Pancreas (tissue), 10 donors: ENCODE measurements at regions not wholly inside any gene's neighbourhood (a gene's known extent, or its start where the extent isn't known, plus 50 kb on each side); places are given as distances from the start of the nearest gene placed in this dataset.
"Not testable (repeated sequence)": the region's sequence is repeated elsewhere in the genome, so short reads cannot be mapped to it uniquely, and the experiment has no call there.

ENCODE experiments used
- ATAC-seq, 4 donors: fragments of 200-7000 bp; cut with Tn5 transposase; one replicate each; pipeline versions ENCODE4 v1.8.0 to v1.9.1; 2020; ENCODE audit warnings: mild to moderate bottlenecking in 4 of 4, moderate library complexity in 4 of 4
- DNase-seq, 6 donors: peaks; one replicate each; pipeline ENCODE4 v3.0.0-alpha.2; 2020
- FAIRE-seq: peaks from 2 replicates; lab custom pipeline; 2012; peaks lifted over from hg19 to GRCh38; lab: Jason Lieb, UNC
- H3K27ac ChIP-seq, 4 donors: fragments of 200-600 bp; sonication (generic); 1 replicate in 3 of 4; 2 replicates in 1 of 4; pipeline versions ENCODE4 v1.5.0 to v1.8.0; 2020
- H3K27me3 ChIP-seq, 4 donors: fragments of 200-600 bp; one replicate each; pipeline ENCODE4 v1.8.0; 2021
- H3K36me3 ChIP-seq, 3 donors: fragments of 200-600 bp; sonication (generic) in 1 of 3; one replicate each; pipeline versions ENCODE4 v1.5.0 to v1.8.0; 2020 to 2021
- H3K4me1 ChIP-seq, 3 donors: fragments of 200-600 bp; one replicate each; pipeline ENCODE4 v1.8.0; 2021
- H3K4me3 ChIP-seq, 4 donors: fragments of 200-600 bp; sonication (generic) in 2 of 4; one replicate each; pipeline versions ENCODE4 v1.5.0 to v1.8.0; 2020 to 2021
- H3K9me3 ChIP-seq, 4 donors: fragments of 200-600 bp; one replicate each; pipeline ENCODE4 v1.8.0; 2021
- CTCF ChIP-seq, 4 donors: fragments of 200-600 bp; sonication (generic) in 3 of 4; IDR thresholded peaks; one replicate each; pipeline versions ENCODE4 v1.5.0 to v1.8.0; 2021; ENCODE audit warnings: antibody characterized with exemption in 4 of 4
- WGBS, 2 donors: extraction: QIAGEN DNeasy Blood & Tissue Kit; methylation state at CpG; one replicate each; pipeline ENCODE4 v1.1.7; 2013; 5-methylcytosine and 5-hydroxymethylcytosine counted together
- intact Hi-C, 3 donors: fragments of 100-400 bp; cut with DNase I; formaldehyde crosslinking; loops; one replicate each; pipeline versions ENCODE4 v1.11.1 to v1.14.2; 2022
- donor health status: healthy with polysubstance abuse.
- donor health status: DM: no; HTN: no; CAD: no; lungs with moderate emphysema.
- donor health status: DM: no; HTN: no; CAD: no.
- donor health status: control.
- donor health status: control.
- donor health status: Bipolar disorder and iron deficiency.
- donor health status: DM: yes; HTN: yes; CAD: no.
- donor health status: DM: no; HTN: no; CAD: no.
- donor health status: DM: no; HTN: no; CAD: no.
- donor health status: DM: yes; HTN: yes; CAD: no.

- H3K27ac ChIP-seq, result no peak overlapping the region
- TF ChIP-seq CTCF (IDR thresholded peaks at IDR 0.05), result no peak
- no peak for FAIRE-seq
These were observed 179.8 kb upstream of the MEIS1 start for GRCh38 chr2:66255136-66255535.

GRCh38 chr2:66253066-66253465, 181.9 kb upstream of the MEIS1 start:
- ATAC-seq (no peak), FAIRE-seq (no peak), DNase-seq (no peak)
- no peaks in the 10 kb centered on the region for H3K27me3 ChIP-seq
- WGBS, 2 donors, result 14 to 18% methylated on average over 2 of the region's 2 CpGs
- no peaks in the 10 kb centered on the region for H3K4me1 ChIP-seq
- no peaks in the 10 kb centered on the region for H3K9me3 ChIP-seq
- no peak for TF ChIP-seq CTCF (IDR thresholded peaks at IDR 0.05)
- no peaks in the 10 kb centered on the region for H3K36me3 ChIP-seq
- H3K27ac ChIP-seq, result no peak overlapping the region
- intact Hi-C loops, result no loop called here
- H3K4me3 ChIP-seq, result no peak overlapping the region

More at GRCh38 chr2:66255136-66255535, 179.8 kb upstream of the MEIS1 start:
- no peak for ATAC-seq
- DNase-seq, result no peak
- intact Hi-C loops, result no loop called here
- Histone ChIP-seq H3K4me3 (no peak overlapping the region), H3K4me1 (no peaks in the 10 kb centered on the region), H3K9me3 (no peaks in the 10 kb centered on the region), H3K36me3 (no peaks in the 10 kb centered on the region), H3K27me3 (no peaks in the 10 kb centered on the region)

- no peaks in the 10 kb centered on the region for H3K36me3 ChIP-seq
- FAIRE-seq (no peak), DNase-seq (no peak), ATAC-seq (no peak)
- H3K27ac ChIP-seq, result no peak overlapping the region
- H3K4me1 ChIP-seq, result no peaks in the 10 kb centered on the region
- H3K9me3 ChIP-seq, result no peaks in the 10 kb centered on the region
- WGBS, 2 donors, result 75 to 86% methylated on average over 5 of the region's 5 CpGs
- H3K27me3 ChIP-seq, result no peaks in the 10 kb centered on the region
- intact Hi-C loops, result no loop called here
- no peak overlapping the region for H3K4me3 ChIP-seq
- TF ChIP-seq CTCF (IDR thresholded peaks at IDR 0.05), result no peak
These were observed 182.8 kb upstream of the MEIS1 start for GRCh38 chr2:66252109-66252508.

DNA sequence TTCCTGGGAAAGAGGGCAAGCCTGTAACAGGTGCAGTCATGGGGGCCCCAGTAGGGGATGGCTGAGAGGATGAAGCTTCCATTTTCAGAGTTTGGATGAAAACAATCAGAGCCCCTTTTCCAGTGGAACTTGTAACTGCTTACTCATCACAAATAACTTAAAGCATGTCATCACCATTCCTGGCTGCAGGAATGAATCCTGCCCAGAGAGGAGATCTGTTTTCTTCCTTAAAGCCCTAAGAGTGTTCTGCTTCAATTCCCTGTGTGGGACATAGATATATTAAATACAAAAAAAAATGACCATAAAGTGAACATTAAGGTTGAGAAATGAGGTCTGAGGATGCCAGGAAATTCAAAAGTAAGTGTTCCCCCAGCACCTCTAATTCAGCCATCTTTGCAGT, 183.4 kb upstream of the MEIS1 start:
- H3K4me3 ChIP-seq, result no peak overlapping the region
- H3K4me1 ChIP-seq, result no peaks in the 10 kb centered on the region
- intact Hi-C loops, result no loop called here
- no peak overlapping the region for H3K27ac ChIP-seq
- DNase-seq (no peak), ATAC-seq (no peak), FAIRE-seq (no peak)
- no peaks in the 10 kb centered on the region for H3K9me3 ChIP-seq
- H3K27me3 ChIP-seq, result no peaks in the 10 kb centered on the region
- TF ChIP-seq CTCF (IDR thresholded peaks at IDR 0.05), result no peak
- no peaks in the 10 kb centered on the region for H3K36me3 ChIP-seq

- 65 to 82% methylated on average over 5 of the region's 7 CpGs for WGBS, 2 donors
- DNase-seq, H3K27me3 ChIP-seq, ATAC-seq, H3K36me3 ChIP-seq, FAIRE-seq, intact Hi-C loops, H3K9me3 ChIP-seq, H3K4me1 ChIP-seq, H3K4me3 ChIP-seq, H3K27ac ChIP-seq: not testable (repeated sequence)
These were observed 185.8 kb upstream of the MEIS1 start for GRCh38 chr2:66249089-66249488.

DNA sequence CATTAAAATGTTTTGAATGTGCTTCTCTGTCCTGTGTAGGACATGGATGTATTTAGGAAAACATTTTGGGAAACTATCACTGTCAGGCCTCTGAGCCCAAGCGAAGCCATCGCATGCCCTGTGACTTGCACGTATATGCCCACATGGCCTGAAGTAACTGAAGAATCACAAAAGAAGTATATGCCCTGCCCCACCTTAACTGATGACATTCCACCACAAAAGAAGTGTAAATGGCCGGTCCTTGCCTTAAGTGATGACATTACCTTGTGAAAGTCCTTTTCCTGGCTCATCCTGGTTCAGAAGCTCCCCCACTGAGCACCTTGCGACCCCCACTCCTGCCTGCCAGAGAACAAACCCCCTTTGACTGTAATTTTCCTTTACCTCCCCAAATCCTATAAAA, 191.1 kb upstream of the MEIS1 start:
- H3K27me3 ChIP-seq, H3K4me3 ChIP-seq, intact Hi-C loops, H3K27ac ChIP-seq, FAIRE-seq, ATAC-seq, H3K36me3 ChIP-seq, DNase-seq, H3K9me3 ChIP-seq: not testable (repeated sequence)
- peaks cover 0 to 11% (median 8%) of the 10 kb centered on the region in 3 donors for H3K4me1 ChIP-seq
- 90 to 97% methylated on average over 5 of the region's 5 CpGs for WGBS, 2 donors

- ATAC-seq, H3K36me3 ChIP-seq, H3K9me3 ChIP-seq, H3K27me3 ChIP-seq, H3K27ac ChIP-seq, H3K4me3 ChIP-seq, FAIRE-seq, intact Hi-C loops, DNase-seq: not testable (repeated sequence)
- 70 to 78% methylated on average over 1 of the region's 1 CpG for WGBS, 2 donors
- peaks cover 0 to 11% (median 8%) of the 10 kb centered on the region in 3 donors for H3K4me1 ChIP-seq
These were observed 192.0 kb upstream of the MEIS1 start for GRCh38 chr2:66242888-66243287.
